ENCODE measurements at regions not wholly inside any gene's neighbourhood (a gene's known extent, or its start where the extent isn't known, plus 50 kb on each side); places are given as distances from the start of the nearest gene placed in this dataset.

DNA sequence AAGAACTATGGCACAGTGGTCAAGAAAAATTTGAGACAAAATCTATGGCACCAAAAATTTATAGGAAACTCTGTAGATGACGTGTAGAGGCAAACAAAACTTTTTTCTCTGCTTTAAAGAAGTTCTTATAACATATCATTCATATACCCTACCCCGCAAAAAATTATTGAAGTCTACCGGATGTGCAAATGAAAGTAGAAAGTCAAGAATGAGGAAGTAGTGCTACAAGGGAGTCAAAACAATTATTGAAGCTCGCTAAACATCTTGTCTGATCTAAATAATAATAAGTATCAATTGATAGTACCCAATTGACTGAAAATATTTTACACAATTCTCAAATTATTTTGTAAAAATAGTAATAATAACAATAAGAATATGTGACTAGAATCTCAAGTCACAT is 398.5 kb downstream of the TAF11L14 start:
- H3K27me3 ChIP-seq (ENCODE audit: insufficient read depth, low read length, poor library complexity): no peaks in the 10 kb centered on the region
- H3K9ac ChIP-seq (ENCODE audit: low read length): no peak overlapping the region
- no peak overlapping the region for H2BK5ac ChIP-seq (ENCODE audit: low read length)
- no peak for DNase-seq
- no peaks in the 10 kb centered on the region for H3K79me2 ChIP-seq (ENCODE audit: control insufficient read depth, insufficient read depth, low read length)
- WGBS (ENCODE audit: extremely low coverage, insufficient coverage, low lambda C conversion rate): no CpG with 5 or more reads among the region's 4 CpGs
- no peaks in the 10 kb centered on the region for H3K79me1 ChIP-seq (ENCODE audit: low read length)
- H4K8ac ChIP-seq (ENCODE audit: low read depth, low read length): no peak overlapping the region
- H2BK15ac ChIP-seq (replicated peaks; ENCODE audit: low read depth): no peak overlapping the region
- H3K56ac ChIP-seq (ENCODE audit: low read length): no peak overlapping the region
- H3K27ac ChIP-seq (ENCODE audit: low read depth, low read length): no peak overlapping the region
- H2AK5ac ChIP-seq (ENCODE audit: low read length): no peak overlapping the region
- H3K23ac ChIP-seq (ENCODE audit: low read length): no peak overlapping the region
- no peak overlapping the region for H3K4ac ChIP-seq (ENCODE audit: low read depth, low read length)
- no peaks in the 10 kb centered on the region for H3K4me1 ChIP-seq (ENCODE audit: control insufficient read depth, low read depth, low read length)
- H2BK120ac ChIP-seq (ENCODE audit: low read depth, low read length): no peak overlapping the region
- H3K4me2 ChIP-seq (ENCODE audit: low read length): no peak overlapping the region
- H3K4me3 ChIP-seq (ENCODE audit: low read length): no peak overlapping the region
- no peak overlapping the region for H4K5ac ChIP-seq (ENCODE audit: low read length)
- H3K36me3 ChIP-seq (ENCODE audit: control insufficient read depth, insufficient read depth, low read length): no peaks in the 10 kb centered on the region
- H3K18ac ChIP-seq (ENCODE audit: low read length): no peak overlapping the region

- Histone ChIP-seq H4K8ac (ENCODE audit: low read depth, low read length) (no peak overlapping the region), H2BK120ac (ENCODE audit: low read depth, low read length) (no peak overlapping the region), H3K36me3 (ENCODE audit: control insufficient read depth, insufficient read depth, low read length) (no peaks in the 10 kb centered on the region), H2BK5ac (ENCODE audit: low read length) (no peak overlapping the region), H3K23ac (ENCODE audit: low read length) (no peak overlapping the region), H3K79me1 (ENCODE audit: low read length) (no peaks in the 10 kb centered on the region), H2BK15ac (replicated peaks; ENCODE audit: low read depth) (no peak overlapping the region), H3K56ac (ENCODE audit: low read length) (no peak overlapping the region), H3K27me3 (ENCODE audit: insufficient read depth, low read length, poor library complexity) (no peaks in the 10 kb centered on the region), H3K9ac (ENCODE audit: low read length) (no peak overlapping the region), H3K4me2 (ENCODE audit: low read length) (no peak overlapping the region), H4K5ac (ENCODE audit: low read length) (no peak overlapping the region), H3K4me3 (ENCODE audit: low read length) (no peak overlapping the region), H2AK5ac (ENCODE audit: low read length) (no peak overlapping the region), H3K79me2 (ENCODE audit: control insufficient read depth, insufficient read depth, low read length) (no peaks in the 10 kb centered on the region), H3K18ac (ENCODE audit: low read length) (no peak overlapping the region), H3K27ac (ENCODE audit: low read depth, low read length) (no peak overlapping the region), H3K4me1 (ENCODE audit: control insufficient read depth, low read depth, low read length) (no peaks in the 10 kb centered on the region), H3K4ac (ENCODE audit: low read depth, low read length) (no peak overlapping the region)
- no peak for DNase-seq
- 100% methylated on average over 1 of the region's 2 CpGs for WGBS (ENCODE audit: extremely low coverage, insufficient coverage, low lambda C conversion rate)
Observed at GRCh38 chr5:18036531-18036930, 402.3 kb downstream of the TAF11L14 start.

- no peaks in the 10 kb centered on the region for H3K4me1 ChIP-seq (ENCODE audit: control insufficient read depth, low read depth, low read length)
- no peak overlapping the region for H3K4me2 ChIP-seq (ENCODE audit: low read length)
- H2BK15ac ChIP-seq (replicated peaks; ENCODE audit: low read depth): no peak overlapping the region
- H2AK5ac ChIP-seq (ENCODE audit: low read length): no peak overlapping the region
- H3K79me2 ChIP-seq (ENCODE audit: control insufficient read depth, insufficient read depth, low read length): no peaks in the 10 kb centered on the region
- H3K4ac ChIP-seq (ENCODE audit: low read depth, low read length): no peak overlapping the region
- no peak overlapping the region for H4K8ac ChIP-seq (ENCODE audit: low read depth, low read length)
- WGBS (ENCODE audit: extremely low coverage, insufficient coverage, low lambda C conversion rate): no CpG with 5 or more reads among the region's 2 CpGs
- H3K23ac ChIP-seq (ENCODE audit: low read length): no peak overlapping the region
- no peak overlapping the region for H3K56ac ChIP-seq (ENCODE audit: low read length)
- H3K4me3 ChIP-seq (ENCODE audit: low read length): no peak overlapping the region
- H3K27ac ChIP-seq (ENCODE audit: low read depth, low read length): no peak overlapping the region
- H3K79me1 ChIP-seq (ENCODE audit: low read length): no peaks in the 10 kb centered on the region
- no peak for DNase-seq
- H3K27me3 ChIP-seq (ENCODE audit: insufficient read depth, low read length, poor library complexity): no peaks in the 10 kb centered on the region
- H3K9ac ChIP-seq (ENCODE audit: low read length): no peak overlapping the region
- no peak overlapping the region for H2BK5ac ChIP-seq (ENCODE audit: low read length)
- H3K36me3 ChIP-seq (ENCODE audit: control insufficient read depth, insufficient read depth, low read length): no peaks in the 10 kb centered on the region
- no peak overlapping the region for H3K18ac ChIP-seq (ENCODE audit: low read length)
- no peak overlapping the region for H4K5ac ChIP-seq (ENCODE audit: low read length)
- H2BK120ac ChIP-seq (ENCODE audit: low read depth, low read length): no peak overlapping the region
Observed at GRCh38 chr5:18037718-18038117, 403.5 kb downstream of the TAF11L14 start.

GRCh38 chr5:18043344-18043743 is 409.1 kb downstream of the TAF11L14 start:
- no peak overlapping the region for H3K4me2 ChIP-seq (ENCODE audit: low read length)
- no peaks in the 10 kb centered on the region for H3K27me3 ChIP-seq (ENCODE audit: insufficient read depth, low read length, poor library complexity)
- no peak overlapping the region for H3K4me3 ChIP-seq (ENCODE audit: low read length)
- DNase-seq: peak; percentile 28
- H4K8ac ChIP-seq (ENCODE audit: low read depth, low read length): no peak overlapping the region
- H3K27ac ChIP-seq (ENCODE audit: low read depth, low read length): no peak overlapping the region
- no peak overlapping the region for H4K5ac ChIP-seq (ENCODE audit: low read length)
- no peaks in the 10 kb centered on the region for H3K79me2 ChIP-seq (ENCODE audit: control insufficient read depth, insufficient read depth, low read length)
- no peaks in the 10 kb centered on the region for H3K4me1 ChIP-seq (ENCODE audit: control insufficient read depth, low read depth, low read length)
- H3K56ac ChIP-seq (ENCODE audit: low read length): no peak overlapping the region
- H2BK120ac ChIP-seq (ENCODE audit: low read depth, low read length): no peak overlapping the region
- no peak overlapping the region for H3K4ac ChIP-seq (ENCODE audit: low read depth, low read length)
- no CpG with 5 or more reads among the region's 1 CpG for WGBS (ENCODE audit: extremely low coverage, insufficient coverage, low lambda C conversion rate)
- H3K18ac ChIP-seq (ENCODE audit: low read length): no peak overlapping the region
- no peaks in the 10 kb centered on the region for H3K79me1 ChIP-seq (ENCODE audit: low read length)
- H2BK5ac ChIP-seq (ENCODE audit: low read length): no peak overlapping the region
- H3K23ac ChIP-seq (ENCODE audit: low read length): no peak overlapping the region
- no peak overlapping the region for H2BK15ac ChIP-seq (replicated peaks; ENCODE audit: low read depth)
- no peak overlapping the region for H3K9ac ChIP-seq (ENCODE audit: low read length)
- no peak overlapping the region for H2AK5ac ChIP-seq (ENCODE audit: low read length)
- H3K36me3 ChIP-seq (ENCODE audit: control insufficient read depth, insufficient read depth, low read length): no peaks in the 10 kb centered on the region

DNA sequence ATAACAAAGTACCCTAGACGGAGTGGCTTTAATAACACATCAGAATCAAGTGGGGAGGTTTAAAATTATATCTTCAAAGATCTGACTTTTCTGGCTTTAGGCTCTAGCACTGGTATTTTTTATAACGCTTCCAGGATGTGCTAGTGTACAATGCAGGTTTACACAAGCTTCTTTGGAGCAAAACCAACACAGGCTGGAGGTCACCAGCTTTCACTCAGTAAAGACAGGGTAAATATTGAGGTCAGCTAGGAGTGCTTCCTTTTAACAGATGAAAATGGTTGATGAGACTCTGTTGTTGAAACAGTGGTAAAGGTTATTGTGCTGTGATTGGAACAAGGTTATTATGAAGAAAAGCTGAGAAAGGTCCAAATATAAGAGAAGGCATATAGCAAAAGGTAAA is 414.2 kb downstream of the TAF11L14 start:
- H3K27me3 ChIP-seq (ENCODE audit: insufficient read depth, low read length, poor library complexity): no peaks in the 10 kb centered on the region
- H3K18ac ChIP-seq (ENCODE audit: low read length): no peak overlapping the region
- H3K79me2 ChIP-seq (ENCODE audit: control insufficient read depth, insufficient read depth, low read length): no peaks in the 10 kb centered on the region
- H3K36me3 ChIP-seq (ENCODE audit: control insufficient read depth, insufficient read depth, low read length): no peaks in the 10 kb centered on the region
- WGBS (ENCODE audit: extremely low coverage, insufficient coverage, low lambda C conversion rate): no CpG with 5 or more reads among the region's 2 CpGs
- no peaks in the 10 kb centered on the region for H3K4me1 ChIP-seq (ENCODE audit: control insufficient read depth, low read depth, low read length)
- no peak overlapping the region for H4K8ac ChIP-seq (ENCODE audit: low read depth, low read length)
- H3K56ac ChIP-seq (ENCODE audit: low read length): no peak overlapping the region
- no peak overlapping the region for H2BK120ac ChIP-seq (ENCODE audit: low read depth, low read length)
- no peak overlapping the region for H3K4ac ChIP-seq (ENCODE audit: low read depth, low read length)
- H3K79me1 ChIP-seq (ENCODE audit: low read length): no peaks in the 10 kb centered on the region
- no peak overlapping the region for H3K4me3 ChIP-seq (ENCODE audit: low read length)
- H2BK5ac ChIP-seq (ENCODE audit: low read length): no peak overlapping the region
- H3K9ac ChIP-seq (ENCODE audit: low read length): no peak overlapping the region
- no peak overlapping the region for H3K23ac ChIP-seq (ENCODE audit: low read length)
- H3K27ac ChIP-seq (ENCODE audit: low read depth, low read length): no peak overlapping the region
- H4K5ac ChIP-seq (ENCODE audit: low read length): no peak overlapping the region
- H3K4me2 ChIP-seq (ENCODE audit: low read length): no peak overlapping the region
- no peak overlapping the region for H2AK5ac ChIP-seq (ENCODE audit: low read length)
- no peak overlapping the region for H2BK15ac ChIP-seq (replicated peaks; ENCODE audit: low read depth)
- no peak for DNase-seq

GRCh38 chr5:18050345-18050744 is 416.1 kb downstream of the TAF11L14 start:
- H3K27ac ChIP-seq (ENCODE audit: low read depth, low read length): no peak overlapping the region
- no peak overlapping the region for H2BK15ac ChIP-seq (replicated peaks; ENCODE audit: low read depth)
- H3K79me1 ChIP-seq (ENCODE audit: low read length): no peaks in the 10 kb centered on the region
- no peak overlapping the region for H3K4me2 ChIP-seq (ENCODE audit: low read length)
- H3K23ac ChIP-seq (ENCODE audit: low read length): no peak overlapping the region
- no peak overlapping the region for H4K8ac ChIP-seq (ENCODE audit: low read depth, low read length)
- no peaks in the 10 kb centered on the region for H3K4me1 ChIP-seq (ENCODE audit: control insufficient read depth, low read depth, low read length)
- no peaks in the 10 kb centered on the region for H3K27me3 ChIP-seq (ENCODE audit: insufficient read depth, low read length, poor library complexity)
- H2BK5ac ChIP-seq (ENCODE audit: low read length): no peak overlapping the region
- H3K79me2 ChIP-seq (ENCODE audit: control insufficient read depth, insufficient read depth, low read length): no peaks in the 10 kb centered on the region
- no peak overlapping the region for H3K4ac ChIP-seq (ENCODE audit: low read depth, low read length)
- no peak overlapping the region for H3K56ac ChIP-seq (ENCODE audit: low read length)
- H3K4me3 ChIP-seq (ENCODE audit: low read length): no peak overlapping the region
- no peak overlapping the region for H2BK120ac ChIP-seq (ENCODE audit: low read depth, low read length)
- no peak overlapping the region for H2AK5ac ChIP-seq (ENCODE audit: low read length)
- no peak for DNase-seq
- no peak overlapping the region for H3K9ac ChIP-seq (ENCODE audit: low read length)
- H3K36me3 ChIP-seq (ENCODE audit: control insufficient read depth, insufficient read depth, low read length): no peaks in the 10 kb centered on the region
- WGBS (ENCODE audit: extremely low coverage, insufficient coverage, low lambda C conversion rate): no CpG with 5 or more reads among the region's 1 CpG
- no peak overlapping the region for H4K5ac ChIP-seq (ENCODE audit: low read length)
- no peak overlapping the region for H3K18ac ChIP-seq (ENCODE audit: low read length)
